SU-DHL-6 (cell line): ENCODE measurements at regions not wholly inside any gene's neighbourhood (a gene's known extent, or its start where the extent isn't known, plus 50 kb on each side); places are given as distances from the start of the nearest gene placed in this dataset.

Experiments
- CTCF ChIP-seq: fragments of 200-600 bp; sonication (generic); IDR thresholded peaks from one replicate; pipeline ENCODE4 v1.5.1; 2017; ENCODE audit warnings: antibody characterized with exemption, mild to moderate bottlenecking, low read length, moderate library complexity; ENCODE audit not compliant: insufficient read depth, poor library complexity, severe bottlenecking
- EZH2phosphoT487 ChIP-seq: fragments of 200-600 bp; sonication (generic), shearing (Covaris generic); conservative IDR thresholded peaks from 2 replicates; pipeline ENCODE4 v1.6.1; 2018; ENCODE audit warnings: mild to moderate bottlenecking, antibody characterized with exemption, low read length, moderate library complexity, mixed read lengths

GRCh38 chr13:21318891-21319532, 140.1 kb downstream of the ZDHHC20 start:
- no peak for TF ChIP-seq CTCF
- TF ChIP-seq EZH2phosphoT487: no peak
